ENCODE measurements at regions not wholly inside any gene's neighbourhood (a gene's known extent, or its start where the extent isn't known, plus 50 kb on each side); places are given as distances from the start of the nearest gene placed in this dataset.

- DNase-seq: no peak
Observed at GRCh38 chr4:3853388-3854035, 87.3 kb downstream of the ADRA2C start.

GRCh38 chr4:3854661-3855060, 88.5 kb downstream of the ADRA2C start:
- no peak for DNase-seq

GRCh38 chr4:3855646-3856045, 89.5 kb downstream of the ADRA2C start:
- no peak for DNase-seq

- DNase-seq: no peak
Observed at GRCh38 chr4:3856604-3857204, 90.5 kb downstream of the ADRA2C start.

GRCh38 chr4:3857269-3857926, 91.2 kb downstream of the ADRA2C start:
- no peak for DNase-seq

GRCh38 chr4:3858046-3858730, 92.0 kb downstream of the ADRA2C start:
- no peak for DNase-seq

- no peak for DNase-seq
Observed at GRCh38 chr4:3858765-3859388, 92.7 kb downstream of the ADRA2C start.

- no peak for DNase-seq
Observed at GRCh38 chr4:3859571-3859970, 93.4 kb downstream of the ADRA2C start.

GRCh38 chr4:3860061-3860912, 94.1 kb downstream of the ADRA2C start:
- DNase-seq: no peak

GRCh38 chr4:3860913-3861636, 94.9 kb downstream of the ADRA2C start:
- no peak for DNase-seq

- no peak for DNase-seq
Observed at GRCh38 chr4:3861720-3862639, 95.8 kb downstream of the ADRA2C start.

- no peak for DNase-seq
Observed at GRCh38 chr4:3862640-3863420, 96.6 kb downstream of the ADRA2C start.

GRCh38 chr4:3863841-3864741, 97.9 kb downstream of the ADRA2C start:
- no peak for DNase-seq

- DNase-seq: no peak
Observed at GRCh38 chr4:3864742-3865721, 98.8 kb downstream of the ADRA2C start.

- no peak for DNase-seq
Observed at GRCh38 chr4:3865986-3866812, 100.0 kb downstream of the ADRA2C start.

GRCh38 chr4:3866813-3867129, 100.6 kb downstream of the ADRA2C start:
- DNase-seq: no peak
